LHCN-M2 (cell line): ENCODE measurements at regions not wholly inside any gene's neighbourhood (a gene's known extent, or its start where the extent isn't known, plus 50 kb on each side); places are given as distances from the start of the nearest gene placed in this dataset.

Source experiments
- DNase-seq: peaks from one replicate; pipeline ENCODE4 v3.0.0-alpha.2; 2012; ENCODE audit warnings: low read depth

DNA sequence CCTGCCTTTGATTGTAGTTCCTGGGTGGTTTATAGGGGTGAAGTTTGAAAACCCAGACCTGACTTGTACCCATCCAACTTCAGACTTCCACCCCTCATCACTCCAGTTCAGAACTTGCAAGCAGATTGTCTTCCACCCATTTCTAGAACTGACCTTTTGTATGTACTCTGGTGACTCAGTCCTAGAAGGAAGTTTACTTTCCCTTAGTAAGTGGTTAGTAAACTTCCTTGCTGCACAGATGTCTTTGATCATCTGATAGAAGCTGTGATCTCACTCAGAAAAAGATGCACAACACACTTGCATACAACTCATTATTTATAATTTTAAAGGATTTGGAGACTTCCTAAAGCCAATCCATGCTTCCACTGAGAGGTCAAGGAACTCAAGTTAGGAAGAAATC, 368.0 kb downstream of the MFSD1 start:
- DNase-seq = peak; percentile 90

DNA sequence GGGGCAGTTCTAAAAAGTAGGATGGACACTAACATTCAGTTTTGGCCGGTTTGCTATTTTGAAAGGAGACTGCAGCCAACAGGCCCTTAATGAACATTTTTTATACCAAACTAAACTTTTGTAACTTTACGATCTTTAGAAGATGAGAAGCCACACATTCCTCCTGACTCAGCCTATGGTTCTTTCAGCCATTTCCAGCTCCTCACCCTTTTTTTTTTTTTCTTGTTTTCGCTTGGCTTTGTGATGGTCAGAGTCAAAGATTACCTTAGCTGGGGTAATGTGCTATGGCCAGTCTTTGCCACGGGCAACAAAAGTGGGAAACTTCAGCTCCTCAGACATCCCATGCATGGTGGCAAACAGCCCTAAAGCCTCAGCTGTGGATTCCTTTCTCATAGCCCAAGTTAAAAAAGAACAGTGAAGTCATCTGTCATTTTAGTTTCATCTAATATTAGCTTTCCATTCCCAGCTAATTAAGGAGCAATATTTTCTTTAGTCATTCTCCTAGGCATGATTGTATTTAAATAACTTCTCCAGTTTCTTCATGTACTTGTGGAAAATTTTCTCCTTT, 368.7 kb downstream of the MFSD1 start:
- DNase-seq = peak; percentile 57

DNA sequence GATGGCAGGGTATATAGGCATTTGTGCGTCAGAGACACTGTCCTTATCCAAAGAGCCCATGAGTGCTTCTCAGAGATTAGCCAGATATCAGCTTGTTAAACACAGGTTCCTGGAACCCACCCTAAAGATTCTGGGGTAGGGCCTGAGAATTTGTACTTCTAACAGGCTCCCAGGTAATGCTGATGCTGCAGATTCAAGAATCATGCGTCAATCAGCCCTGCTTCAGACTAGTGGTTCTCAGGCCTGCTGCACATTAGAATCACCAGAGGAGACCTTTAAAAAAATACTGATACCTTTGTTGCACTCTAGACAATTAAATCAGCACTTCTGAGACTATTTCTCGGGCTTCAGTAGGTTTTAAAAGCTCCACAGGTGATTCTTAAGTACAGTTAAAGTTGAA, 369.5 kb downstream of the MFSD1 start:
- DNase-seq = no peak

DNA sequence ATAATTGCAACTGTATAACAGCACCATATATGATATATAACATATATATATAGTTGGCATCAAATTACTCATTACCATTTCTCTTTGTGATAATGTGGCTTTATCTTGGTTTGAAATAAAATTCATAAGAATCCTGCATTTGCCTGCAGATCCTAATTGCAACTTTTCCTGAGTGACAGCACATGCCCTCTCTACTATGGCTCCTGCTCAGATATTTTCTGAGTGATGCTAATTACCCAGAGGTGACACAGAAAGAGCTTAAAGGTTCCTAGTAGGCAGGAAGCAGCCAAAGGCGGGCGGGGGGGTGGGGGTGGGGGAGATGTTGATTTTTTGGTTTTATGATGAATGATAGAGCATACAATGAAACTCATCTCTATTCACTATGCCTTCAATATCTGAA, 370.6 kb downstream of the MFSD1 start:
- DNase-seq = no peak

DNA sequence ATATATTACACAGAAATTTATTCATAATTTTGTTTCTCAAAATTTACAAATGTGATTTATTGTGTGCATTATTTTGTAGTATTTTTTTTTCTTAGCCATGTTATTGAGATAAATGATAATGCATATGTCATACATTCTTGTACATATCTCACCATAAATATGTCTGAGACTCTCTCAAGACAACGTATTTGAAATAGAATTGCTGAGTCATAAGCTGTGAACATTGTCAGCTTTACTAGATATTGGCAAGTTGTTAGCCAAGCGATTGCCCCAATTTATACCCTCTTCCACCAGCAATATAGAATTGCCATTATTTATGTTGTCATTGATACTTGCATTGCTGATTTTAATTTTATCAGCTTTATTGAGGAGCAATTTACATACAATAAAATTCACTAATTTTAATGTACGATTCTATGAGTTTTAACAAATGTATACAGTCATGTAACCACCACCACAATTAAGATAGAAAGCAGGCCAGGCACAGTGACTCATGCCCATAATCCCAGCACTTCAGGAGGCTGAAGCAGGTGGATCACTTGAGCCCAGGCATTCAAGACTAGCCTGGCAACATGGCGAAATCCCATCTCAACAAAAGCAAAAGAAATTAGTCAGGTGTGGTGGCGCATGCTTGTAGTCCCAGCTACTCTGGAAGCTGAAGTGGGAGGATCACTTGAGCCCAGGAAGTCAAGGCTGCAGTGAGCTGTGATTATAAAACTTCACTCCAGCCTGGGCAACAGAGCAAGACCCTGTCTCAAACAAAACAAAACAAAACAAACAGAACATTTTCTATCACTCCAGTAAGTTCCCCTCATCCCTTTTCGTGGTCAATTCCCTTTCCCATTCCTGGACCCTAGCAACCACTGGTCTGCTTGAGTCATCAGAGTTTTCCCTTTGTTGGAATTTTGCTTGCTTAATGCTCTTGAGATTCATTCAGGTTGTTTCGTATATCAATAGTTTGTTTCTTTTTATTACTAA, 373.1 kb downstream of the MFSD1 start:
- peak; percentile 71 for DNase-seq

DNA sequence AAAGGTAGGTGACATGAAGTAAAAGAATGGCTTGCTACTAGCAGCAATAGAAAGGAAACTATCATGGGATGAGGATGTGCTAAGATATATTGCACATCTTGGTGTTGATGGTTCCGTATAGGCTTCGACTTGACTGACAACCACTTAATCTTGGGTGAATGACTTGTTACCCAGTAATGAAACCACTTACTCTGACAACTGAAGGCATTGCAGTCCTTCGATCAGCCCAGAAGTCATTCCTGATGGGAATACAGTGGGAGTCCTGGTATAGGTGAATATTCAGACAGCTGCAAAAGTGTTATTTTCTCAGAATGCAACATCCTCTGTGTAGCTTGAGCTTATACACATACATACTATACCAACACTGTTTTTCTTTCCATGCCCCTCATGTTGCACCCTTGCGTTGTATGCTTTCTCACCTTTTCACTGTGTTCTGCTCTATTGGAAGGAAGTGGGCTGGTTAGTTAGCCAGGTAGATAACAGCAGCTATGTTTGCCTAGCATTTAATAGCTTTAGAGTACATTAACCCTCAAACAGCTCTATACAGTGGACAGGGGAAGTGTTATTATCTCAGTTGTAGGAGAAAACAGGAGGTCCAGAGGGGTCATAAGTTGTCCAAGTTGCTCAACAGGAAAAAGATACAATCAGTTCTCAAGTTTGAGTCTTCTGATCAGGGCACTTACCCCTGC, 376.5 kb downstream of the MFSD1 start:
- DNase-seq = no peak

DNA sequence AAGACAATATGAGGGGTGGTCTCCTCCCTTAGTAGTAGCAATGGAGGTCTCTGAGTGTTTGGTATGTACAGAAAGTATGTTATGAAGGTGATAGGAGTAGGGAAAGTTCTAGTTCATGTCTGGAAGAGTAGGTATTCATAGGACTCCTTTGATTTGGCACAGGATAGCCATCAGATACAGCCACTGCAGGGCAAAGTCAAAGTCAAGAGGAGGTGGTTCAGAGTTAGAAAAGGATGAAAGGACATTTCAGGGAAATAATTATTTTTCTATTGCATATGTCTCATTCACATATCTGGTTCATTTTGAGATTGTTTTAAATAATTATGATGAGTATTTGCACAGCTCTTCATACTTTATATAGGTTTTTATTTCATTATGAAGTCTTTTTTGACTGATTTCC, 381.1 kb downstream of the MFSD1 start:
- DNase-seq = no peak

DNA sequence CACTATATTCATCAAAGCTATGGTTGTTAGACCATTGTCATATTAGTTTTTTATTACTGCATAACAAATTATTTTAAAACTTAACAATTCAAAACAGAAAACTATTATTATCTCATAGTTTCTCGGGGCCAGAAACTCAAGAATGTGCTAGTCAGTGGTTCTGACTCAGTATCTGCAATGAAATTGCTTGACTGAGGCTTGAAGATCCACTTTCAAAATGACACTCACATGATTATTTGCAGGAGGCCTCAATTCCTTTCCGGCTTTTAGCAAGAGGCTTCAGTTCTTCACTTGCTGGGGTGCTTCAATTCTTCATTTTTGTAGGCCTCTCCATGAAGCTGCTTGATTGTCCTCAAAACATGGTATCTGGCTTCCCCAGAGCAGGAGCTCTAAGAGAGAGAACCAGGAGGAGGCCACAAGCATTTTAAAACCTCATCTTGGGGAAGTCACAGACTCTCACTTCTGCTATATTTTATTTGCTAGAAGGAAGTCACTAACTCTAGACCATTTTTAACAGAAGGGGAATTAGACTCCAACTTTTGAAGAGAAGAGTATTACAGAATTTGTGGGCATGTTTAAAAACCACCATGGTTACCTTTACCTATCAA, 383.7 kb downstream of the MFSD1 start:
- no peak for DNase-seq

DNA sequence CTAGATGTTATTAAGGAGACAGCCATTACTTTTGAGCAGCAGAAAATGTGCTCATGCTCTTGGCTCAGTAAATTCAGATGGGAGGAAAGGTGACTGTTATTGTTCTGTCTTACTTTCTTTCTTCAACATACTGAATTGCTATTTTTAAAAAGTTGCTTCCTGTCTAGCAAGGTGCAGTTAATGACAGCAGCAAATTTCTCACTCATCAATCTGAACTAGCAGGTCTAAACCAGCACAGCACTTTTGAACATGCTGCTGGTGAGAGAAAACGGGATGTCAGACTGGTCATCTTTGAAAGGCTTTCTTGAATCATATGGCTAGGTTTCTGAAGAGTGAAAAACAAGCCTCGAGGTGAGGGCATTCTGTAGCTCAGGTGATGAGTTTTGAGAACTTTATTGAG, 384.7 kb downstream of the MFSD1 start:
- DNase-seq = no peak

DNA sequence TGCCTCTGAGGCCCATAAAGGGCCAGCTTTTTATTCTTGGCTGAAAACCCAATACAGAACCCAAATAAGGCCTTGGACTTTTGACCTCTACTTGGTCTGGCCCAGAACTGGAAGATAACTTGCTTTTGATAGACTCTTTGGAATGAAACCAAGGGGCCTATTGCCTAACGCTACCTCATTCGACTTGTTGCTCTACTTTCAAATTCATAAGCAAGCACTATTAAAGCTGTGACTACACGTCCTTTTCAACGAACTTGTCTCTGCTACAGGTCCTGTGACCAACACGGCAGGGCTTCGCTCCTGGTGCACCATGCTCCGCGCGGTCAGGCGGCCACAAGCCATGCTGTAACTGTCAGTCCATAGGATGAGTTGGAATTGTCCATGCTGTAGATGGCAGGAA, 385.4 kb downstream of the MFSD1 start:
- no peak for DNase-seq

DNA sequence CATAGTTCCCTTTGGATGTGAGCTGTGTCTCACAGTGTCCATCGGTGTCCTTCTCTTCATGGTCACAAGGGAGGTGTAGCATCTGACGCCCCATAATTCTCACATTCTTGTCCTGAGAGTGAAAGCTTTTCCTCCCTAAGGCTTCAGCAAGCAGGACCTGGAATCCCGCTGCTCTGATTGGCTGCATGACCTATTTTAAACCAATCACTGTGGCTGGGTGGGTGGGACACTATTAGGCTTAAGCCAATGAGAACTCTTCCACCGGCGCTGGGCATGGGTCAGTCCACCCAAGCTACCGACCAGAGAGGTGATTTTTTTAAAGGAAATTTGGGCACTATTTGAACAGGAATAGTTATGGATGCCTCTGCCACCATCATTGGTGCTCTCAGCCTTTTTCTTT, 385.9 kb downstream of the MFSD1 start:
- no peak for DNase-seq

DNA sequence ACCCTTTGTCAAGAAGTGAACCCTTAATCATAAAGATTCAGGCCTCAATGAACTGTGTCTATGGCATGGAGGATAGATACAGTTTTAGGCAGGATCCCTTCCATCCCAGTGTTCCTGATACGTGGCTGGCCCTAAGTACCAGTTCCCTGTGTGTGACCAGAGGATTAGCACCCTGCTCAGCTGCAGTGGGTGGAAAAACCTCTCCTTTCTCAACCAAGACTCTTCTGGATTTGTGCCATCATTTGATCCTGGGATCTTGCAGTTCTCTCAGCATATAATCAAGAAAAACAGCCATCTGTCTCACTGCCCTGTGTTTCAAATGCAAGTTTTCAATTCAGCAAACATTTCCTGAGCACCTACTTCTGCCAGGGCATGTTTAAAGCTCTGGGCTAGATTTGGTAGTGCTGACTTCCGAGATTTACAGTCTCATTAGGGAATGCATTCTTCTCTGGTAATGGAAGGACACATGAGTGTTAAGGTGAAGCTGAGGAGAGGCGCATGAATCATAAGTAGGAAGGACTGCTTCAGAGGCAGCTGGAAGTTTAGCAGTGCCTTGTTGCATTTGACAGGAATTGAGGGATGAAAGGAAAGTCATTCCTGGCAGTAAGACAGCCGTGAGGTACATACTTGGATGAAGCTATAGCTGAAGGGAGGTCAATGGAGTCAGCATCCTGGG, 388.3 kb downstream of the MFSD1 start:
- peak; percentile 68 for DNase-seq

DNA sequence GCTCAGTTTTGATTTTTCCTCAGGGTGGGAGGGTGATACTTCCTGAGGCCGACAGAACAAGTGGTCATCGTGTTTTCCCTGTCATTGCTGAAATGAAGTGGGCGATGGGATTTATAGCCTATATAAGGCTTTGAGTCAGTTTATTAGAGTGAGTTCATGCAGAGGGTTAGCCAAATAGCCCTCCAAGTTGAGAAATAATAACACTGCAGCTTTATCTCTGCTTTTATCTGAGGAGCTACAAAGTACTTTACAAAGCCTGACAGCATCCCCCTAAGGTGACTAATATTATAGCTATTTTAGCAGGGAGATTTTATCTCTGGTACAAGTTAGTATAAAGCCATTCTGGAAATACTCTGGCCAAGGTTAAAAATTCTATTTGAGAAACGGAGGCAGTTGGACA, 389.6 kb downstream of the MFSD1 start:
- peak; percentile 70 for DNase-seq

DNA sequence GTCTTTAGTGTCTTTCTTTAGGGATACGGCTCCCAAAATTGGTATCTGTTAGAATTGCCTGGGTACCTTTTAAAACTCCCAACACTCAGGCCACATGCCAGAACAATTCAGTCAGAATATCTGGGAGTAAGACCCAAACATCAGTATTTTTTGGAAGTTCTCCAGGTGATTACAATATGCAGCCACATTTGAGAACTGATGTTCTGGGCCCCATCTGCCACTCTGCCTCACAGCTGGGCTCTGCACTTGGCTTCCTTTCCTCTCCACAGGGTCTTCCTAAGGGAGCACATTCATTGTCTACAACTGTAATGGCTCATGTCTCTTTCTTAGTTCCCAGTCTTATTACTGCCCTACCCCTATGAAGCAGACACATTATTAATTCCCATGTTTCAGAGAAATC, 394.5 kb downstream of the MFSD1 start:
- DNase-seq = peak; percentile 16

DNA sequence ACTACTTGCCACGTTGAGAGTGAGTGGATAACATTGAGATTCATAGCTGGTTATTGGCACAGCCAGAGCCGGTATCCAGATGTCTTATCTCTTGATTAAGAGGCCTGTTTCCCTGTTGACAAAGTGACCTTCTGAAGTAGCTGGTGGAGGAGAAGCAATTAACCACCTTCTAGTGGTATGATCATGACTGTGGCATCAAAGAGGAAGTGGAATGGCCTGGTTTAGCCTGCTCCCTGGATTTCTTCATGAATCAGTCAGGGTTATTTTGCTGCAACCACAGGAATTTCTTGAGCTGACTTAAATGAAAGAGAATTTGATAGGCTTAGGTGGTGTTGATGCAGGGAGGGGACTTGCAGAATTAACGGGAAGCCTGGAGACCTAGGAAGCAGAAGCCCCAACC, 398.3 kb downstream of the MFSD1 start:
- DNase-seq = peak; percentile 93

DNA sequence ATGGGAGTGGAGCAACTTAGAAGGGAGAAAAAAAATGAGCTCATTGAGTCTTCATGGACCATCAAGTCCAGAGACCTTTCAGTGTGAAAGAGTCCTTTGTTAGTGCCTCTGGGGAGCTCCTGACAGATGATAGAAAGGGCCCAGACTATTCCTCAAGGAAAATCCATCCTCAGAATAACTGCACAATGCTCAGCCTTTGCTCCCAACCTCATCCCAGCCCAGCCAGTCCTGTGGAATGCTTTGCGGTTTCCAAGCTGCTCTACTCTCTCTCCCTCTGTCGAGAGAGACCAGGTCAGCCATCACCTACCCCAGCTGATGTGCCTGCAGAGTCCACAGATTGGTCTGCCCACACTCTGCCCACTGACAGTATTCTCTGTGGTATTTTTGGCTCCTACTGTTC, 406.2 kb downstream of the MFSD1 start:
- DNase-seq = no peak

DNA sequence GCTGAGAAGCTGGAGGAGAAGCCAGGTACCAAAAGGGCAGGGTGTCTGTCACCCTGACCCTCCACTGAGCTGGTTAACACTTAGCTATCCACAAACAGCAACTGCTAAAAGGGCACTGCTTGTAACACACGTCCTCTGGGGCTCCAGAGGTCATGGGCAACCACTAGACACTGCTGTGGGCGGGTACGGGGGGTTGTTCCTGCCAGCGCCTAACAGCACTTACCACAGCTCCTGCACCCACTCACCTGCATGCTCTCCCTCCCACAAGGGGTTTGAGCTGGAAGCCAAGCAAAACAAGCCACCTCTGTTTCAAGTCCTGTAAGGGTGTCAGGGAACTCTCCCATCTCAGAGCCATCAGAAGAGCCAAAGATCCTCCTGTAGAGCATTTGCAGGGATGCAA, 407.6 kb downstream of the MFSD1 start:
- DNase-seq = no peak

DNA sequence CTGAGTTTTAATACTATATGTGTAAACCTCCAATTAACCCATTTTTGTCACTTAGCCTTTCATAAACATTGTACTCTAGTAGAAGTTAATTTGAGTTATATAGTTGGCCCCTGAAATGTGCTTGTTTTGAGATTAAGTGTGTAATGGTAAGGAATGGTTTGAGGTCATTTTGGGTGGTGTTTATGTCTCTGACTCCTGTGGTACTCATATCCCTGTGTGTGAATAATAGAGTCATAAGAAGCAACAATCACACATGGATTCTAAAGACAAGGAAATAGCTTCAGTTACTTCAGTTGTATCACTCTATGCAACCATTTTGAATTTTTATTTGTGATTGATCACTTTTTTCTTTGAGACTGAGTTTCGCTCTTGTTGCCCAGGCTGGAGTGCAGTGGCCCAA, 408.5 kb downstream of the MFSD1 start:
- peak; percentile 42 for DNase-seq

DNA sequence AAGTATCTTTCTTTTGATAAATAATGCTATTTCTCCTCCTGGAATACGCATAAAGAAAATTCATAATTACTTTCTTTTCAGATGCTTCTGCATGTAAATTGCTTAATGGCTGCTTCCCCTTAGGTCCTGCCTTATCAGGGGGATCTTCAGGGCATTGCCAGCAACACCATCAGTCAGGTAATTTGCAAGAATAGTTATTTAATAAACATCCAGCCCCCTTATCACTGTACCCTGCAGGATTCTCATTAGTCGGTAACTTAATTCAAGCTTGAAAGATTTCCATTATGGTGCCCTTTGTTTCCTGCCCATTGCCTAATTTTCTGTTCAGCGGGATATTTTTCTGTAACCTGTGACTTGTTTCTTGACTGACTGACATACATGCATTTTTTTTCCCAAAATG, 414.5 kb downstream of the MFSD1 start:
- DNase-seq = no peak

DNA sequence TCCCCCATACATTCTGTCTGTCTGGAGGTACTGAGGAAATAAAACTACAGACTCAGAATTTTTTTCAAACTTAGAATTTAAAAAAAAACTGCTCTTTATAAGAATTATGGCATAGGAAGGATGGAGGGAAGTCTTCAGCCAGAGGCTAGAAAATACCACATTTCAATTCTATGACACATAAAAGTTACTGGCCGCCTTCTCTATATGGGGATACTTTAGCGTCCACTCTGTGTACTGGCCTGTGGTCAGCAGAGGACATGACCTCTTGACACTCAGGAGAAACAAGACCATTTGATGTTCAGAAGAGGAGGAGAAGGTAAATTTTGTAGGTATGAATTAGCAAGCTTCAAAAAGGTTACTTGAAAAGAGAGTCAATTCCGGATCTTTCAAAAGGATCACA, 417.4 kb downstream of the MFSD1 start:
- DNase-seq = no peak

DNA sequence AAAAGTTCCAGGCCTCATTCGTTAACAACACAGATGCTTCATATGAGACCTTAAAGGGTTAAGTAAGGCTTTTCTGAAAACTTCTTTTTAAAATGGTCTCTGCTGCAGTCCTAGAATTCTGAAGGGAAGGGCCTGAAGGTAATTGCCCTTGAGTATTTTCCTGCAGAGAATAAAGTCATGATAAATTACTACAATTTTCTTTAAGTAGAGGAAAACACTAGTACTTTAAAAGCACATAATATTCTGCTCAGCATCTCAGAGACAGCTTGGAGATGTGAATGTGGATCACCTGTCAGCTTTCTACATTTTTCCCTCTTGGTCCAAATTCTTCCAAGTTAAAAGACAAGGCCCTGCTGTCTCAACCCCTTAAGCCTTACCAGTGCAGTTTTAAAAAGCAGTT, 419.5 kb downstream of the MFSD1 start:
- no peak for DNase-seq
